Fibroblast of lung (primary cell): ENCODE measurements at regions not wholly inside any gene's neighbourhood (a gene's known extent, or its start where the extent isn't known, plus 50 kb on each side); places are given as distances from the start of the nearest gene placed in this dataset.

Experiments
- EZH2 ChIP-seq: IDR thresholded peaks from 2 replicates; pipeline ENCODE4 v1.5.1; 2012; ENCODE audit warnings: low read length, control low read depth, mild to moderate bottlenecking; ENCODE audit errors: missing control alignments
- TF ChIP-seq, protein P1 (sequence below), 2 donors: IDR thresholded peaks in 1 of 2; conservative IDR thresholded peaks in 1 of 2; 1 replicate in 1 of 2; 2 replicates in 1 of 2; pipeline ENCODE4 v1.5.1; 2011 to 2012; ENCODE audit warnings: low read length in 2 of 2, control low read depth in 1 of 2, inconsistent platforms in 1 of 2, low read depth in 1 of 2, mild to moderate bottlenecking in 1 of 2

DNA sequence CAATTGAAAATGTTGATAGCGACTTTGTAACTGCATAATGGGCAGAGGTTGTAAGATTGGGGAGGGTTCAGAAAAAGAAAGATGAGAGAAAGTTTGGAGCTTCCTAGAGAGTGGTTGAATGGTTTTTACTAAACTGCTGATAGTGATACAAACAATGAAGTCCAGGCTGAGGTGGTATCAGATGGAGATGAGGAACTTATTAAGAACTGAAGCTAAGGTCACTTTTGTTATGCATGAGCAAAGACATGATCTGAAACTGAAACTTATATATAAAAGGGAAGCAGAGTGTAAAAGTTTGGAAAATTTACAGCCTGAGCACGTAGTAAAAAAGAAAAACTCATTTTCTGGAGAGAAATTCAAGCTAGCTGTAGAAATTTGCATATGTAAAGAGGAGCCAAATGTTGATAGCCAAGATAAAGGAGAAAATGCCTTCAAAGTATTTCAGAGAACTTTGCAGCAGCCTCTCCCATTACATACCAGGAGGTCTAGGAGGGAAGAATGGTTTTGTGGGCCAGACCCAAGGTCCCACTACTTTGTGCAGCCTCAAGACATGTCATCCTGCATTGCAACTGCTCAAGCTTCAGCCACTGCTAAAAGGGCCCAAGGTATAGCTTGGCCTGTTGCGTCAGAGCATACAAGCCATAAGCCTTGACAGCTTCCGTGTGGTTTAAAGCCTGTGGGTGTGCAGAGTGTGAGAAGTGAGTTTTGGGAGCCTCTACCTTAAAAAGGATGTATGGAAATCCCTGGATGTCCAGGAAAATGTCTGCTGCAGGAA is 843.9 kb downstream of the AMY1C start:
- TF ChIP-seq, protein P1, sequence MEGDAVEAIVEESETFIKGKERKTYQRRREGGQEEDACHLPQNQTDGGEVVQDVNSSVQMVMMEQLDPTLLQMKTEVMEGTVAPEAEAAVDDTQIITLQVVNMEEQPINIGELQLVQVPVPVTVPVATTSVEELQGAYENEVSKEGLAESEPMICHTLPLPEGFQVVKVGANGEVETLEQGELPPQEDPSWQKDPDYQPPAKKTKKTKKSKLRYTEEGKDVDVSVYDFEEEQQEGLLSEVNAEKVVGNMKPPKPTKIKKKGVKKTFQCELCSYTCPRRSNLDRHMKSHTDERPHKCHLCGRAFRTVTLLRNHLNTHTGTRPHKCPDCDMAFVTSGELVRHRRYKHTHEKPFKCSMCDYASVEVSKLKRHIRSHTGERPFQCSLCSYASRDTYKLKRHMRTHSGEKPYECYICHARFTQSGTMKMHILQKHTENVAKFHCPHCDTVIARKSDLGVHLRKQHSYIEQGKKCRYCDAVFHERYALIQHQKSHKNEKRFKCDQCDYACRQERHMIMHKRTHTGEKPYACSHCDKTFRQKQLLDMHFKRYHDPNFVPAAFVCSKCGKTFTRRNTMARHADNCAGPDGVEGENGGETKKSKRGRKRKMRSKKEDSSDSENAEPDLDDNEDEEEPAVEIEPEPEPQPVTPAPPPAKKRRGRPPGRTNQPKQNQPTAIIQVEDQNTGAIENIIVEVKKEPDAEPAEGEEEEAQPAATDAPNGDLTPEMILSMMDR (conservative IDR thresholded peaks at IDR 0.05 in 1 of 2, IDR thresholded peaks at IDR 0.05 in 1 of 2; ENCODE audit: low read depth in 1 of 2, low read length in 2 of 2): no peak
- TF ChIP-seq EZH2: no peak
